SK-N-SH treated with all-trans-retinoic acid at 6 μM for 48 hours (cell line): ENCODE measurements at regions not wholly inside any gene's neighbourhood (a gene's known extent, or its start where the extent isn't known, plus 50 kb on each side); places are given as distances from the start of the nearest gene placed in this dataset.

ENCODE experiments used
- ARNTL ChIP-seq: fragments of 450-650 bp; formaldehyde crosslinking; IDR thresholded peaks from 2 replicates; pipeline ENCODE4 v1.5.0; 2020; ENCODE audit warnings: low read depth, mild to moderate bottlenecking, moderate library complexity, borderline replicate concordance
- BACH2 ChIP-seq: fragments of 250-450 bp; sonication (Bioruptor Pico); IDR thresholded peaks from 2 replicates; pipeline ENCODE4 v1.9.0; 2021; ENCODE audit warnings: mild to moderate bottlenecking, borderline replicate concordance
- ESRRG ChIP-seq: fragments of 250-450 bp; sonication (Bioruptor Pico); IDR thresholded peaks from 2 replicates; pipeline ENCODE4 v1.6.1; 2021; ENCODE audit warnings: mild to moderate bottlenecking
- OSR1 ChIP-seq: fragments of 250-450 bp; sonication (Bioruptor Pico); IDR thresholded peaks from 2 replicates; pipeline ENCODE4 v1.8.0; 2022; ENCODE audit warnings: moderate library complexity, mild to moderate bottlenecking, inconsistent platforms
- PPARA ChIP-seq: fragments of 250-450 bp; sonication (Bioruptor Pico); IDR thresholded peaks from 2 replicates; pipeline ENCODE4 v1.5.0; 2020; ENCODE audit warnings: mild to moderate bottlenecking, borderline replicate concordance
- RARB ChIP-seq: fragments of 250-450 bp; sonication (Bioruptor Pico); IDR thresholded peaks from 2 replicates; pipeline ENCODE4 v1.8.0; 2021; ENCODE audit warnings: mild to moderate bottlenecking, moderate library complexity
- SNAI2 ChIP-seq: fragments of 250-450 bp; sonication (Bioruptor Pico); IDR thresholded peaks from 2 replicates; pipeline ENCODE4 v1.5.0; 2020; ENCODE audit warnings: mild to moderate bottlenecking, moderate library complexity
- TCF4 ChIP-seq: fragments of 250-450 bp; sonication (Bioruptor Pico); IDR thresholded peaks from 2 replicates; pipeline ENCODE4 v1.8.0; 2021; ENCODE audit warnings: mild to moderate bottlenecking, moderate library complexity, borderline replicate concordance
- ZFP3 ChIP-seq: fragments of 250-450 bp; sonication (Bioruptor Pico); IDR thresholded peaks from 2 replicates; pipeline ENCODE4 v1.5.0; 2020; ENCODE audit warnings: mild to moderate bottlenecking, moderate library complexity
- ZFP30 ChIP-seq: fragments of 450-650 bp; formaldehyde crosslinking; IDR thresholded peaks from 2 replicates; pipeline ENCODE4 v1.5.0; 2022; ENCODE audit warnings: mild to moderate bottlenecking, moderate library complexity
- ZNF70 ChIP-seq: fragments of 450-650 bp; formaldehyde crosslinking; IDR thresholded peaks from 2 replicates; pipeline ENCODE4 v1.5.0; 2020; ENCODE audit warnings: mild to moderate bottlenecking, moderate library complexity
- TF ChIP-seq, protein P1 (sequence below): fragments of 250-450 bp; sonication (Bioruptor Pico); IDR thresholded peaks from 2 replicates; pipeline ENCODE4 v1.8.0; 2020; ENCODE audit warnings: mild to moderate bottlenecking, moderate library complexity, borderline replicate concordance
- TF ChIP-seq, protein P2 (sequence below): fragments of 250-450 bp; sonication (Bioruptor Pico); IDR thresholded peaks from 2 replicates; pipeline ENCODE4 v1.5.1; 2020; ENCODE audit warnings: low read depth, mild to moderate bottlenecking, moderate library complexity
- TF ChIP-seq, protein P3 (sequence below): fragments of 250-450 bp; sonication (Bioruptor Pico); IDR thresholded peaks from 2 replicates; pipeline ENCODE4 v1.5.1; 2021; ENCODE audit warnings: mild to moderate bottlenecking, moderate library complexity

DNA sequence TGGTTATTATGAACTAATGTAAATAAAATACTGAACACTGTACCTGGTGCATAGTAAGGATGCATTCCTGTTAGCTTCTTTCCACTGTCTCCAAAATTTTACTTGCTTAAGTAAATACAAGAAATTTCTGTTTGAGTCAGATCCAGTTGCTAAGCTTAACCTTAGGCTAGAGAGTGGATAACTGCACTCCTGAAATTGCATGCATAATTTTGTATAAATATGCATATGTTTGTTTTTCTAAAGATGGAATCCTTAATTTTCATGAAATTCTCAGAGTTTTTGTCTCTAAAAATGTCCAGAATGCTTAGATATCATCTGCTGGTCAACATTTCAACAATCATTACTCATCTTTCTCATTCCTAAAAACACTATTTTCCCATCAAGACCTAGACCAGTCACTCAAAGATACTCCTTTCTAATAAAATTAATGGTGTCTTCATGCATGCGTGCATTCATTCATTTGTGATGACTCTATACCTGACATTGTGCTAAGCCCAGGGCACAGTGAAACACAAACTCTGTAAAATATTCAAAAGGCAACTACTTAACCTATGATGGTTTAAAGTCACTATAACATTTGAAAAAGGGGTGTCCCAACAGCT is 284.8 kb downstream of the SEC61B start:
- TF ChIP-seq, protein P1, sequence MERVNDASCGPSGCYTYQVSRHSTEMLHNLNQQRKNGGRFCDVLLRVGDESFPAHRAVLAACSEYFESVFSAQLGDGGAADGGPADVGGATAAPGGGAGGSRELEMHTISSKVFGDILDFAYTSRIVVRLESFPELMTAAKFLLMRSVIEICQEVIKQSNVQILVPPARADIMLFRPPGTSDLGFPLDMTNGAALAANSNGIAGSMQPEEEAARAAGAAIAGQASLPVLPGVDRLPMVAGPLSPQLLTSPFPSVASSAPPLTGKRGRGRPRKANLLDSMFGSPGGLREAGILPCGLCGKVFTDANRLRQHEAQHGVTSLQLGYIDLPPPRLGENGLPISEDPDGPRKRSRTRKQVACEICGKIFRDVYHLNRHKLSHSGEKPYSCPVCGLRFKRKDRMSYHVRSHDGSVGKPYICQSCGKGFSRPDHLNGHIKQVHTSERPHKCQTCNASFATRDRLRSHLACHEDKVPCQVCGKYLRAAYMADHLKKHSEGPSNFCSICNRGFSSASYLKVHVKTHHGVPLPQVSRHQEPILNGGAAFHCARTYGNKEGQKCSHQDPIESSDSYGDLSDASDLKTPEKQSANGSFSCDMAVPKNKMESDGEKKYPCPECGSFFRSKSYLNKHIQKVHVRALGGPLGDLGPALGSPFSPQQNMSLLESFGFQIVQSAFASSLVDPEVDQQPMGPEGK (CRISPR knock-in tag): no peak
- no peak for TF ChIP-seq OSR1 (CRISPR knock-in tag)
- no peak for TF ChIP-seq ESRRG (CRISPR knock-in tag)
- TF ChIP-seq, protein P2, sequence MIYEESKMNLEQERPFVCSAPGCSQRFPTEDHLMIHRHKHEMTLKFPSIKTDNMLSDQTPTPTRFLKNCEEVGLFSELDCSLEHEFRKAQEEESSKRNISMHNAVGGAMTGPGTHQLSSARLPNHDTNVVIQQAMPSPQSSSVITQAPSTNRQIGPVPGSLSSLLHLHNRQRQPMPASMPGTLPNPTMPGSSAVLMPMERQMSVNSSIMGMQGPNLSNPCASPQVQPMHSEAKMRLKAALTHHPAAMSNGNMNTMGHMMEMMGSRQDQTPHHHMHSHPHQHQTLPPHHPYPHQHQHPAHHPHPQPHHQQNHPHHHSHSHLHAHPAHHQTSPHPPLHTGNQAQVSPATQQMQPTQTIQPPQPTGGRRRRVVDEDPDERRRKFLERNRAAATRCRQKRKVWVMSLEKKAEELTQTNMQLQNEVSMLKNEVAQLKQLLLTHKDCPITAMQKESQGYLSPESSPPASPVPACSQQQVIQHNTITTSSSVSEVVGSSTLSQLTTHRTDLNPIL: no peak
- TF ChIP-seq ARNTL (CRISPR knock-in tag): no peak
- TF ChIP-seq ZFP3 (CRISPR knock-in tag): no peak
- no peak for TF ChIP-seq SNAI2
- no peak for TF ChIP-seq ZFP30
- TF ChIP-seq RARB (CRISPR knock-in tag): no peak
- TF ChIP-seq BACH2 (CRISPR knock-in tag): no peak
- no peak for TF ChIP-seq PPARA (CRISPR knock-in tag)
- TF ChIP-seq ZNF70 (CRISPR knock-in tag): no peak
- TF ChIP-seq, protein P3, sequence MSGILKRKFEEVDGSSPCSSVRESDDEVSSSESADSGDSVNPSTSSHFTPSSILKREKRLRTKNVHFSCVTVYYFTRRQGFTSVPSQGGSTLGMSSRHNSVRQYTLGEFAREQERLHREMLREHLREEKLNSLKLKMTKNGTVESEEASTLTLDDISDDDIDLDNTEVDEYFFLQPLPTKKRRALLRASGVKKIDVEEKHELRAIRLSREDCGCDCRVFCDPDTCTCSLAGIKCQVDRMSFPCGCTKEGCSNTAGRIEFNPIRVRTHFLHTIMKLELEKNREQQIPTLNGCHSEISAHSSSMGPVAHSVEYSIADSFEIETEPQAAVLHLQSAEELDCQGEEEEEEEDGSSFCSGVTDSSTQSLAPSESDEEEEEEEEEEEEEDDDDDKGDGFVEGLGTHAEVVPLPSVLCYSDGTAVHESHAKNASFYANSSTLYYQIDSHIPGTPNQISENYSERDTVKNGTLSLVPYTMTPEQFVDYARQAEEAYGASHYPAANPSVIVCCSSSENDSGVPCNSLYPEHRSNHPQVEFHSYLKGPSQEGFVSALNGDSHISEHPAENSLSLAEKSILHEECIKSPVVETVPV: no peak
- no peak for TF ChIP-seq TCF4 (CRISPR knock-in tag)
